GM12875 (cell line): ENCODE measurements at regions not wholly inside any gene's neighbourhood (a gene's known extent, or its start where the extent isn't known, plus 50 kb on each side); places are given as distances from the start of the nearest gene placed in this dataset.

ENCODE experiments used
- H3K4me3 ChIP-seq: one replicate; pipeline ENCODE4 v1.5.1; 2011; ENCODE audit warnings: low read depth, low read length, control low read depth
- CTCF ChIP-seq: IDR thresholded peaks from 2 replicates; pipeline ENCODE4 v1.5.1; 2011; ENCODE audit warnings: low read depth, mild to moderate bottlenecking, control low read depth, inconsistent platforms, low read length, moderate library complexity, borderline replicate concordance; ENCODE audit not compliant: insufficient read depth

- no peak for TF ChIP-seq CTCF
Measured at GRCh38 chr20:60904730-60905129, 347.3 kb upstream of the CDH4 start.

GRCh38 chr20:60905919-60906318 lies 346.1 kb upstream of the CDH4 start:
- TF ChIP-seq CTCF: no peak
- no peak overlapping the region for H3K4me3 ChIP-seq

More at GRCh38 chr20:60904730-60905129, 347.3 kb upstream of the CDH4 start:
- no peak overlapping the region for H3K4me3 ChIP-seq

GRCh38 chr20:60906555-60906954 lies 345.5 kb upstream of the CDH4 start:
- no peak for TF ChIP-seq CTCF
- no peak overlapping the region for H3K4me3 ChIP-seq

- H3K4me3 ChIP-seq: no peak overlapping the region
- no peak for TF ChIP-seq CTCF
Measured at GRCh38 chr20:60913298-60913697, 338.8 kb upstream of the CDH4 start.

- no peak for TF ChIP-seq CTCF
- no peak overlapping the region for H3K4me3 ChIP-seq
Measured at GRCh38 chr20:60921022-60921622, 330.9 kb upstream of the CDH4 start.

GRCh38 chr20:60926831-60927230 lies 325.2 kb upstream of the CDH4 start:
- TF ChIP-seq CTCF: no peak
- H3K4me3 ChIP-seq: no peak overlapping the region

GRCh38 chr20:60928341-60928740 lies 323.7 kb upstream of the CDH4 start:
- no peak for TF ChIP-seq CTCF
- no peak overlapping the region for H3K4me3 ChIP-seq
